Cardiac fibroblast (primary cell): ENCODE measurements at regions not wholly inside any gene's neighbourhood (a gene's known extent, or its start where the extent isn't known, plus 50 kb on each side); places are given as distances from the start of the nearest gene placed in this dataset.

Experiments
- DNase-seq, 2 donors: peaks; one replicate each; pipeline versions ENCODE4 v3.0.0 to v3.0.0-alpha.2; 2010; ENCODE audit warnings: low read depth in 2 of 2
- H3K4me3 ChIP-seq, 2 donors: replicated peaks in 1 of 2; 1 replicate in 1 of 2; 2 replicates in 1 of 2; pipeline ENCODE4 v1.5.1; 2011; ENCODE audit warnings: low read depth in 2 of 2, low read length in 2 of 2, mild to moderate bottlenecking in 2 of 2, moderate library complexity in 1 of 2
- TF ChIP-seq, protein P1 (sequence below): IDR thresholded peaks from one replicate; pipeline ENCODE4 v1.5.1; 2011; ENCODE audit warnings: low read depth, mild to moderate bottlenecking, low read length, inconsistent platforms

DNA sequence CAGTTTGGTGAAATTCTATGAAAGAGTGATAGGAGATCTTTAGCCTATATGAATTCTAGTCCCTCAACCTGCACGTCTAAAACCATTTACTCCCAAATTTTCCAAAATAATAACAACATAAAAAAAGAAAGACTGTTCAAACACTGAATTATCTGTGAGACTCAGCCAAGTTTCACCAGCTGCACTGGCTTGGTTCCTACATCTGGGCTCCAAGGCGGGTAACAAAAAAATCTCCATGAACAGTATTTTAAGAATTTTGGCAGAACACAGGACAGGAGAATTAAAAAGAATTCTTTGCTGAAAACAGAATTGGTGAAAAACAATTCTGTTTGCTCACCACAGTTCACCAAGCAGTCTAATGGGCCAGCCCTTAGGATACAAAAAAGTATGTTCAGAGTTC, 536.8 kb upstream of the ATP2B1 start:
- TF ChIP-seq, protein P1, sequence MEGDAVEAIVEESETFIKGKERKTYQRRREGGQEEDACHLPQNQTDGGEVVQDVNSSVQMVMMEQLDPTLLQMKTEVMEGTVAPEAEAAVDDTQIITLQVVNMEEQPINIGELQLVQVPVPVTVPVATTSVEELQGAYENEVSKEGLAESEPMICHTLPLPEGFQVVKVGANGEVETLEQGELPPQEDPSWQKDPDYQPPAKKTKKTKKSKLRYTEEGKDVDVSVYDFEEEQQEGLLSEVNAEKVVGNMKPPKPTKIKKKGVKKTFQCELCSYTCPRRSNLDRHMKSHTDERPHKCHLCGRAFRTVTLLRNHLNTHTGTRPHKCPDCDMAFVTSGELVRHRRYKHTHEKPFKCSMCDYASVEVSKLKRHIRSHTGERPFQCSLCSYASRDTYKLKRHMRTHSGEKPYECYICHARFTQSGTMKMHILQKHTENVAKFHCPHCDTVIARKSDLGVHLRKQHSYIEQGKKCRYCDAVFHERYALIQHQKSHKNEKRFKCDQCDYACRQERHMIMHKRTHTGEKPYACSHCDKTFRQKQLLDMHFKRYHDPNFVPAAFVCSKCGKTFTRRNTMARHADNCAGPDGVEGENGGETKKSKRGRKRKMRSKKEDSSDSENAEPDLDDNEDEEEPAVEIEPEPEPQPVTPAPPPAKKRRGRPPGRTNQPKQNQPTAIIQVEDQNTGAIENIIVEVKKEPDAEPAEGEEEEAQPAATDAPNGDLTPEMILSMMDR: no peak
- no peak overlapping the region for H3K4me3 ChIP-seq

DNA sequence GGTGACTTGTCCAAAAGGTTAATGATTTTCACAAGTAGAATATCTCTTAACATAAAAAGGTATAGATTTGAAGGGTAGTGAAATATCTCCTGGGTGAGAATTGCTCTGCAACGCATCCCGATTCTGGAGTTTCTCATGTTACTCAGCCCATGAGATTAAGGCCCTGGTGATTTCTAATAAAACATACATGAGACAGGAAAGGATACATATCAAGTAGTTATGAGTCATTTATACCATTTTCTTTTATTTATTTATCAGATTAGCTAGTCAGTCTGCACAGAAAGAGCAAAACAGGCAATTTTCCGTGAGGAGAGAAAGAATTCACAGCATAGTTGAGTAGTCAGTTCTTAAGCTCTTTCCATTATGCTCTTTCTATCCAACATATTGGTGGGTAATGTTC, 535.6 kb upstream of the ATP2B1 start:
- no peak overlapping the region for H3K4me3 ChIP-seq
- DNase-seq: no peak
- TF ChIP-seq, protein P1: no peak

More for the DNA sequence above, 536.8 kb upstream of the ATP2B1 start:
- DNase-seq: no peak

DNA sequence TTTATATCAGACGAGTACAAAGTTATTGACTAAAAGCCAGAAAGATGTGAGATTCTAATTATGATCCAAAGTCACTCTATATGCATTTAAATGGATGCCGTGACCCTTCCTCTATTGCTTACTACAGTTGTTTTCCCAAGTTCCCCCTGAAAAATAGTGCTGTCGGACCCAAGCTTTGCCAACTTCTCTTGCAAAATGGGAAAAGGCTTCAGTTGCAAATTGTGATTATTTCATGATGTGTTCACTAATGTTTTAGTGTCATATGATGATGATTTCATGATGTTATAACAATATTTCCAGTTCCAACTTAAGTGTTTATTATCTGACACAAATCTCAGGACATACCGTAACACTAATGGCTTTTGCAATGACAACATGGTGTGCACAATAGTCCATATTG, 534.6 kb upstream of the ATP2B1 start:
- DNase-seq: no peak
- TF ChIP-seq, protein P1: no peak
- H3K4me3 ChIP-seq: no peak overlapping the region

DNA sequence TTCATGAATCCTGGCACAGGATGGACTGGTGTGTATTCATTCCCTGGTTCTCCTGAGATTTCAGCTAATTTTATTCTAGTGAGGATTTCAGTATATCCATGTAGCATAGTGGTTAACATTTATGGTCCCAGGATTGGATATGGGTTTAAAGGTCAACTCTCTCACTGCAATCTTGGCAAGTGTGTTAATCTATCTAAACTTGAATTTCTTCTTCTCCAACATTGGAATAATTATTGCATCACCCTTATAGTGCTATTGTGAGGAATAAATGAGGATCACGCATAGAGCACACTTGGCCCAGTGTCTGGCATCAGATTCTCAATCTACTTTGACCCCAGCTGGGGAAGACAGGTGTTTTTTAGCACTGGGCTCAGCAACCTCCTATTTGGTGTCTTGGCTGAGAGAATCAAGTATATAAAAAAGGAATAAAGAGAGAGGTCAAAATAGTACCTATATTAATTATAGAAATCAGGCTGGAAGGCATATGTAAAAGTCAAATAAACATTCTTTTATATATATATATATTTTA, 531.2 kb upstream of the ATP2B1 start:
- TF ChIP-seq, protein P1: no peak
- DNase-seq: no peak
- no peak overlapping the region for H3K4me3 ChIP-seq

GRCh38 chr12:90238663-90239271, 530.1 kb upstream of the ATP2B1 start:
- H3K4me3 ChIP-seq: no peak overlapping the region

DNA sequence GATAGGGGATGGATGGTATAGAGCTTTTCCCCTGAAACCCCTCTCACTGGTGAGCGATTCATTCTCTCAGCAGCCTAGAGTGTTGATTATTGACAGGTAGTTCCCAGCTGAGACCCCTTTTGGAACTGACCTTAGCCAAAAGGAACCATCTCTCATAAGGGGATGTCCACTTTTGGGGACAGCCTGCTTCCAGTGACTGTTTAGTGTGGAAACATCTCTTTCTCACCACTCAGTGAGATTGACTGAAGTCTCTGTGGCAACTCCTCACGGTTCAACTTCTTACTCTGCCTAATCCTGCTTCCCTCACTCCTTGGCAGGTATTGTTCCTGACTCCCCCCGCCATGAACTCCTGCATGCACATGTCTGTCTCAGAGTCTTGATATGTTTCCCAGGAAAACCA, 529.2 kb upstream of the ATP2B1 start:
- TF ChIP-seq, protein P1: no peak
- DNase-seq: no peak
- no peak overlapping the region for H3K4me3 ChIP-seq

More at GRCh38 chr12:90238663-90239271, 530.1 kb upstream of the ATP2B1 start:
- TF ChIP-seq, protein P1: no peak
- DNase-seq: no peak

DNA sequence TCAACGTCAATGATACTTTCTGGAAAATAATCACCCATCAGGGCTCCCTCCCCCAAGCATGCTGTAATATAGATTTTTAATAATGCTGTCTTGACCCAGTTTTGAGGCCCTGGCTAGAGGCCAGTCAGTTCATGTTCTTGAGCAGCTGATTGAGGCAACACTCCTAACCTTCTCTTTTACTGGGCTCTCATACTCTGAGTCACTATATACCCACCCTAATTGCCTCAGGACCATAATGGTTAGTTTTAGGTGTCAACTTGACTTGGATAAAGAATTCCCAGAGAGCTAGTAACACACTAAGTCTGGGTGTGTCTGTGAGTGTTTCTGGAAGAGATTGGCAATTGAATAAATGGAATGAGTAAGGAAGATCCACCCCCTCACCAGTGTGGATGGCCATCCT, 527.0 kb upstream of the ATP2B1 start:
- no peak overlapping the region for H3K4me3 ChIP-seq
- TF ChIP-seq, protein P1: no peak
- DNase-seq: peak; percentile 43 to 44
